HL-60 (cell line): ENCODE measurements at regions not wholly inside any gene's neighbourhood (a gene's known extent, or its start where the extent isn't known, plus 50 kb on each side); places are given as distances from the start of the nearest gene placed in this dataset.

Experiments
- DNase-seq, 2 experiments: peaks; one replicate each; pipeline ENCODE4 v3.0.0-alpha.2; 2010 to 2020; ENCODE audit warnings: low read depth in 1 of 2, low spot score in 1 of 2
- H3K27ac ChIP-seq: fragments of 250-450 bp; sonication (Bioruptor Pico); replicated peaks from 2 replicates; pipeline ENCODE4 v1.5.1; 2020; ENCODE audit warnings: mild to moderate bottlenecking, moderate library complexity
- H3K27me3 ChIP-seq: fragments of 250-450 bp; sonication (Bioruptor Pico); 2 replicates; pipeline ENCODE4 v1.5.1; 2021; ENCODE audit warnings: mild to moderate bottlenecking, moderate library complexity; ENCODE audit not compliant: insufficient read depth, poor library complexity, severe bottlenecking
- H3K4me3 ChIP-seq: replicated peaks from 2 replicates; pipeline ENCODE4 v1.5.1; 2011; ENCODE audit warnings: mild to moderate bottlenecking, control low read depth, low read length; ENCODE audit not compliant: insufficient read depth
- CTCF ChIP-seq: IDR thresholded peaks from one replicate; pipeline ENCODE4 v1.5.1; 2011; ENCODE audit warnings: low read length, control low read depth, inconsistent platforms; ENCODE audit not compliant: insufficient read depth
- GABPA ChIP-seq: IDR thresholded peaks from 2 replicates; pipeline ENCODE4 v1.6.1; 2012; ENCODE audit warnings: low read depth
- POLR2AphosphoS5 ChIP-seq: IDR thresholded peaks from 2 replicates; pipeline ENCODE4 v1.6.1; 2012; ENCODE audit warnings: low read depth
- REST ChIP-seq: IDR thresholded peaks from 2 replicates; pipeline ENCODE4 v1.6.1; 2012; ENCODE audit warnings: low read depth; ENCODE audit not compliant: insufficient replicate concordance
- SPI1 ChIP-seq: IDR thresholded peaks from 2 replicates; pipeline ENCODE4 v1.6.1; 2012; ENCODE audit warnings: low read depth, mild to moderate bottlenecking, borderline replicate concordance

DNA sequence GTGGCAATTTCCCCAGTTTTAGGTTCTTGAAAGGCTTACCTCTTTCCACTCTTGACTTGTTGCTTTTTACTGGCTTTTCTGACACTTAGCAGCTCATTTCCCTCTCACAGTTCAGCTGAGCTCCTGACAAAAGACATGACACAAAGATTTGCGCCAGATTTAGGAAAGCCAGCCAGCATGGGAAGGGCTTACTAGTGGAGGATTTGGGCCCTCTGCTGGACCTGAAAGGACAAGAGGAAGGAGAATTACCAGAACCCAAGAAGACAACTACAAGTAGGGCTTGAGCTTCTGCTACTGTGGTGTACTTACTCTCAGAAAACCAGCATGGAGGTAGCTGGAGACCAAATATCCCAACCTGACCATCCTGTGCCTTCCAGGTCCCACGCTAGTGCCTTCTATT lies 784.5 kb downstream of the BRINP3 start:
- H3K27ac ChIP-seq = no peak overlapping the region
- no peak for TF ChIP-seq REST
- TF ChIP-seq SPI1 = no peak
- no peak for TF ChIP-seq POLR2AphosphoS5
- TF ChIP-seq CTCF = no peak
- no peak for TF ChIP-seq GABPA
- no peak for DNase-seq
- no peak overlapping the region for H3K4me3 ChIP-seq
- no peaks in the 10 kb centered on the region for H3K27me3 ChIP-seq

- H3K27me3 ChIP-seq = no peaks in the 10 kb centered on the region
- TF ChIP-seq SPI1 (no peak), GABPA (no peak), CTCF (no peak), REST (no peak), POLR2AphosphoS5 (no peak)
- no peak overlapping the region for H3K27ac ChIP-seq
- no peak overlapping the region for H3K4me3 ChIP-seq
- DNase-seq = no peak
Measured at GRCh38 chr1:189696297-189696696, 781.4 kb downstream of the BRINP3 start.

DNA sequence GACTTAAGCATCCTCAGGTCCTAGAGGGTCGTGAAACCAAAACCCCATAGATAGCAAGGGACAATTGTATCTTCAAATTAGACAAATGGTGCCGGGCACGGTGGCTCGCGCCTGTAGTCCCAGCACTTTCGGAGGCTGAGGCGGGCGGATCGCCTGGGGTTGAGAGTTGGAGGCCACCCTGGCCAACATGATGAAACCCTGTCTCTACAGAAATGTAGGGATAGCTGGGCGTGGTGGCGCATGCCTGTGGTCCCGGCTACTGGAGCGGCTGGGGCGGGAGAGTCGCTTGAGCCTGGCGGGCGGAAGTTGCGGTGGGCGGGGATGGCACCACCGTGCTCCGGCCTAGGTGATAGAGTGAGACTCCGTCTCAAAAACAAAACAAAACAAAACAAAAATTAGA lies 780.6 kb downstream of the BRINP3 start:
- H3K4me3 ChIP-seq = no peak overlapping the region
- no peak overlapping the region for H3K27ac ChIP-seq
- TF ChIP-seq GABPA = no peak
- no peak for TF ChIP-seq CTCF
- no peak for TF ChIP-seq SPI1
- TF ChIP-seq REST = no peak
- TF ChIP-seq POLR2AphosphoS5 = no peak
- no peaks in the 10 kb centered on the region for H3K27me3 ChIP-seq
- no peak for DNase-seq
